PC-9 (cell line): ENCODE measurements at regions not wholly inside any gene's neighbourhood (a gene's known extent, or its start where the extent isn't known, plus 50 kb on each side); places are given as distances from the start of the nearest gene placed in this dataset.

Experiments used
- BruUV-seq: library from RNA; stranded (reverse); fragments of 400-500 nt; replicated peaks from 2 replicates; lab custom pipeline; 2021; lab: Mats Ljungman, UMichigan
- CTCF ChIA-PET: fragments of 300-600 bp; sonication (Branson Sonifier 250); formaldehyde crosslinking; loops from one replicate; lab custom pipeline; 2022; ENCODE audit warnings: antibody characterized with exemption; lab: Charles Lee
- POLR2A ChIA-PET: fragments of 300-600 bp; sonication (Branson Sonifier 250); formaldehyde crosslinking; loops from one replicate; lab custom pipeline; 2022; ENCODE audit warnings: antibody characterized with exemption; ENCODE audit not compliant: unreplicated experiment; lab: Charles Lee
- DNase-seq, 2 experiments: peaks; one replicate each; pipeline versions ENCODE4 v3.0.0 to v3.0.0-alpha.2; 2015 to 2022; ENCODE audit warnings: mixed read lengths in 1 of 2
- H2AFZ ChIP-seq: fragments of 200-600 bp; sonication (generic); 2 replicates; pipeline ENCODE4 v1.8.1; 2017; ENCODE audit warnings: antibody characterized with exemption
- H3F3A ChIP-seq: fragments of 200-600 bp; sonication (generic); 2 replicates; pipeline ENCODE4 v1.8.1; 2017; ENCODE audit warnings: antibody characterized with exemption, mild to moderate bottlenecking, low read depth; ENCODE audit not compliant: insufficient read depth
- H3K27ac ChIP-seq: fragments of 200-600 bp; sonication (generic); 2 replicates; pipeline ENCODE4 v1.6.1; 2016; ENCODE audit warnings: mixed run types
- H3K27me3 ChIP-seq: fragments of 200-600 bp; sonication (generic); 2 replicates; pipeline ENCODE4 v1.6.1; 2016; ENCODE audit warnings: low read depth, mixed run types; ENCODE audit not compliant: insufficient read depth
- H3K36me3 ChIP-seq: fragments of 200-600 bp; sonication (generic); 2 replicates; pipeline ENCODE4 v1.6.1; 2016; ENCODE audit warnings: low read depth, mixed run types
- H3K4me1 ChIP-seq: fragments of 200-600 bp; sonication (generic); replicated peaks from 2 replicates; pipeline ENCODE4 v1.6.1; 2016; ENCODE audit warnings: mixed run types; ENCODE audit not compliant: insufficient read depth
- H3K4me2 ChIP-seq: fragments of 200-600 bp; sonication (generic); 2 replicates; pipeline ENCODE4 v1.6.1; 2017; ENCODE audit warnings: mixed run types
- H3K4me3 ChIP-seq: fragments of 200-600 bp; sonication (generic); 2 replicates; pipeline ENCODE4 v1.6.1; 2016; ENCODE audit warnings: mixed run types
- H3K79me2 ChIP-seq: fragments of 200-600 bp; sonication (generic); 2 replicates; pipeline ENCODE4 v1.6.1; 2017; ENCODE audit warnings: low read depth, mixed run types
- H3K9me2 ChIP-seq: fragments of 200-600 bp; sonication (generic); 2 replicates; pipeline ENCODE4 v1.8.1; 2017; ENCODE audit warnings: mild to moderate bottlenecking; ENCODE audit not compliant: insufficient read depth
- H3K9me3 ChIP-seq: fragments of 200-600 bp; sonication (generic); 2 replicates; pipeline ENCODE4 v1.8.1; 2016; ENCODE audit warnings: low read depth; ENCODE audit not compliant: insufficient read depth
- H4K20me1 ChIP-seq: fragments of 200-600 bp; sonication (generic); 2 replicates; pipeline ENCODE4 v1.8.1; 2017; ENCODE audit not compliant: insufficient read depth
- EZH2 ChIP-seq: fragments of 200-600 bp; sonication (generic); IDR thresholded peaks from 2 replicates; pipeline ENCODE4 v1.8.0; 2017; ENCODE audit warnings: antibody characterized with exemption, low read depth
- intact Hi-C: fragments of 100-400 bp; cut with micrococcal nuclease; formaldehyde crosslinking; loops from one replicate; pipeline ENCODE4 v1.10.0; 2022; ENCODE audit not compliant: unreplicated experiment
- TF ChIP-seq, protein P1 (sequence below): fragments of 200-600 bp; sonication (generic); conservative IDR thresholded peaks from 2 replicates; pipeline ENCODE4 v1.6.1; 2017; ENCODE audit warnings: mixed run types, antibody characterized with exemption, mild to moderate bottlenecking, moderate library complexity

DNA sequence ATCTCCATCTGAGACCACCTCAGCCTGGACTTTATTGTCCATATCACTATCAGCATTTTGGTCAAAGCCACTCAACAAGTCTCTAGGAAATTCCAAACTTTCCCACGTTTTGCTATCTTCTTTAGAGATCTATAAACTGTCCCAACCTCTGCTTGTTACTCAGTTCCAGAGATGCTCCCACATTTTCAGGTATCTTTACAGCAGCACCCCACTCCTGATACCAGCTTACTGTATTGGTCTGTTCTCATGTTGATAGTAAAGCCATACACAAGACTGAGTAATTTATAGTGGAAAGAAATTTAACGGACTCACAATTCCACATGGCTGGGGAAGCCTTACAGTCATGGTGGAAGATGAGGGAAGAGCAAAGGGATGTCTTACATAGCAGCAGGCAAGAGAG, 465.4 kb upstream of the PBX1 start:
- H3K36me3 ChIP-seq, result no peaks in the 10 kb centered on the region

DNA sequence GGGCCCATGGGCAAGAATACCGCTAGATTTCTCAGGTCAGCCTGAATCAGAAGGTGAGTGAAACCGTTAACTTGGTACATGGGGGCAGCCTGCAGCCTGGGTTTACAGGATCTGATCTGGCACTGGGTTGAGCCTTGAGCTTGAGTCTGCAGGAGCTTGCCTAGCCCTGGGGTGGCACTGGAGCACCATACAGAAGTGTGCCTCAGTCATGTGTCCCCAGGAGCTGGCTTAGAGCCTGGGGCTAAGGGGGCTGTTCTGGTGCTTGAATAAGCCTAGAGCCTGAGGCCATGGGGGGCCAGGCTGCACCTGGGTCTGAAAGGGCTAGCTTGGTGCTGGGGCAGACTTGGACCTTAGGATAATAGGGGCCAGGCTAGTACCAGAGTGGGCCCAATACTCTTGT, 457.2 kb upstream of the PBX1 start:
- H3K4me2 ChIP-seq, result no peak overlapping the region
- no peaks in the 10 kb centered on the region for H3K9me3 ChIP-seq
- intact Hi-C loops, result no loop called here
- no peak overlapping the region for H2AFZ ChIP-seq
- no peaks in the 10 kb centered on the region for H3K4me1 ChIP-seq
- H3K27ac ChIP-seq, result no peak overlapping the region
- no TSS peak for BruUV-seq
- H3K36me3 ChIP-seq, result no peaks in the 10 kb centered on the region
- H3K4me3 ChIP-seq, result no peak overlapping the region
- POLR2A ChIA-PET, result no interaction called here
- no peak for DNase-seq
- CTCF ChIA-PET, result no interaction called here
- H3K27me3 ChIP-seq, result no peaks in the 10 kb centered on the region
- H3K9me2 ChIP-seq, result no peaks in the 10 kb centered on the region
- H4K20me1 ChIP-seq, result no peaks in the 10 kb centered on the region
- no peak for TF ChIP-seq EZH2
- TF ChIP-seq, protein P1, sequence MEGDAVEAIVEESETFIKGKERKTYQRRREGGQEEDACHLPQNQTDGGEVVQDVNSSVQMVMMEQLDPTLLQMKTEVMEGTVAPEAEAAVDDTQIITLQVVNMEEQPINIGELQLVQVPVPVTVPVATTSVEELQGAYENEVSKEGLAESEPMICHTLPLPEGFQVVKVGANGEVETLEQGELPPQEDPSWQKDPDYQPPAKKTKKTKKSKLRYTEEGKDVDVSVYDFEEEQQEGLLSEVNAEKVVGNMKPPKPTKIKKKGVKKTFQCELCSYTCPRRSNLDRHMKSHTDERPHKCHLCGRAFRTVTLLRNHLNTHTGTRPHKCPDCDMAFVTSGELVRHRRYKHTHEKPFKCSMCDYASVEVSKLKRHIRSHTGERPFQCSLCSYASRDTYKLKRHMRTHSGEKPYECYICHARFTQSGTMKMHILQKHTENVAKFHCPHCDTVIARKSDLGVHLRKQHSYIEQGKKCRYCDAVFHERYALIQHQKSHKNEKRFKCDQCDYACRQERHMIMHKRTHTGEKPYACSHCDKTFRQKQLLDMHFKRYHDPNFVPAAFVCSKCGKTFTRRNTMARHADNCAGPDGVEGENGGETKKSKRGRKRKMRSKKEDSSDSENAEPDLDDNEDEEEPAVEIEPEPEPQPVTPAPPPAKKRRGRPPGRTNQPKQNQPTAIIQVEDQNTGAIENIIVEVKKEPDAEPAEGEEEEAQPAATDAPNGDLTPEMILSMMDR, result no peak
- no peaks in the 10 kb centered on the region for H3K79me2 ChIP-seq
- no peaks in the 10 kb centered on the region for H3F3A ChIP-seq

More for the DNA sequence above, 465.4 kb upstream of the PBX1 start:
- no peak overlapping the region for H3K4me2 ChIP-seq
- no peak overlapping the region for H3K27ac ChIP-seq
- ChIA-PET POLR2A (no interaction called here), CTCF (no interaction called here)
- H3K9me2 ChIP-seq, result no peaks in the 10 kb centered on the region
- no peak overlapping the region for H3K4me3 ChIP-seq
- H3K79me2 ChIP-seq, result no peaks in the 10 kb centered on the region
- H3K4me1 ChIP-seq, result no peaks in the 10 kb centered on the region
- no peaks in the 10 kb centered on the region for H3F3A ChIP-seq
- peaks cover 12% of the 10 kb centered on the region; the same call in 1 of the 2 replicates for H3K9me3 ChIP-seq
- intact Hi-C loops, result no loop called here
- BruUV-seq, result no TSS peak
- no peaks in the 10 kb centered on the region for H4K20me1 ChIP-seq
- H3K27me3 ChIP-seq, result no peaks in the 10 kb centered on the region
- no peak for DNase-seq
- no peak overlapping the region for H2AFZ ChIP-seq
- no peak for TF ChIP-seq EZH2
- TF ChIP-seq, protein P1, result no peak

DNA sequence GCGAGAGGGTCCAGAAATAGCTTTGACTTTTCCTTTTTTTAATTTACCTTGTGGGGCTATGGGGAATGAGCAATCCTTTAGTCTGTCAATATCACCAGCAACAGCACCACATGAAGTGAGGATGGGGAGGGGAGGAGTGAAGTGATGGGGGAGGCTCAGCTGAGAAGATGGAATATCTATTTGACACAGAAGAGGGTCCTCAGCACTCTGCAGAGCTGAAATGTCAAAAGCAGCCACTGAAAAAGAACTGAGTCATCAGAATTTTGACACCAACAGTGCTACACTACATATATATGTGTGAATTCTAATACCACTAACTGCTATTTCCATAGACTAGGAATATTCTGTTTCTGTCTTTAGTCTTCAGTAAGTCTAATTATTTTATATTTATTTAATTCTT, 427.0 kb upstream of the PBX1 start:
- Histone ChIP-seq H3K9me2 (no peaks in the 10 kb centered on the region), H3K4me3 (no peak overlapping the region), H3K9me3 (0 out of 2 replicates have a peak, but pooled peaks cover 3% of the 10 kb centered on the region), H3K4me1 (no peaks in the 10 kb centered on the region), H3K79me2 (no peaks in the 10 kb centered on the region), H3K27me3 (no peaks in the 10 kb centered on the region), H3K36me3 (no peaks in the 10 kb centered on the region), H3K4me2 (no peak overlapping the region), H2AFZ (no peak overlapping the region), H3K27ac (no peak overlapping the region), H3F3A (no peaks in the 10 kb centered on the region), H4K20me1 (no peaks in the 10 kb centered on the region)
- DNase-seq, result no peak
- intact Hi-C loops, result no loop called here
- BruUV-seq, result no TSS peak
- no peak for TF ChIP-seq EZH2
- TF ChIP-seq, protein P1, result no peak
- POLR2A ChIA-PET, result no interaction called here
- CTCF ChIA-PET, result no interaction called here
